IPS-11a (cell line): ENCODE measurements at regions not wholly inside any gene's neighbourhood (a gene's known extent, or its start where the extent isn't known, plus 50 kb on each side); places are given as distances from the start of the nearest gene placed in this dataset.

Source experiments
- H3K4me3 ChIP-seq: one replicate; pipeline ENCODE4 v1.5.1; 2013; ENCODE audit warnings: low read depth, low read length, control low read depth

GRCh38 chr5:174282391-174282790, 236.9 kb downstream of the NSG2 start:
- H3K4me3 ChIP-seq, result no peak overlapping the region

- H3K4me3 ChIP-seq, result no peak overlapping the region
These were observed 237.9 kb downstream of the NSG2 start for GRCh38 chr5:174283211-174284005.

GRCh38 chr5:174284873-174285272, 239.4 kb downstream of the NSG2 start:
- H3K4me3 ChIP-seq, result no peak overlapping the region

- no peak overlapping the region for H3K4me3 ChIP-seq
These were observed 242.3 kb downstream of the NSG2 start for GRCh38 chr5:174287761-174288160.

- H3K4me3 ChIP-seq, result no peak overlapping the region
These were observed 242.9 kb downstream of the NSG2 start for GRCh38 chr5:174288439-174288838.

GRCh38 chr5:174291162-174291561, 245.7 kb downstream of the NSG2 start:
- H3K4me3 ChIP-seq, result no peak overlapping the region

- no peak overlapping the region for H3K4me3 ChIP-seq
These were observed 246.8 kb downstream of the NSG2 start for GRCh38 chr5:174292348-174292747.

- H3K4me3 ChIP-seq, result no peak overlapping the region
These were observed 247.5 kb downstream of the NSG2 start for GRCh38 chr5:174293006-174293405.

- H3K4me3 ChIP-seq, result no peak overlapping the region
These were observed 248.0 kb downstream of the NSG2 start for GRCh38 chr5:174293481-174293880.

GRCh38 chr5:174294891-174295620, 249.6 kb downstream of the NSG2 start:
- H3K4me3 ChIP-seq, result no peak overlapping the region

GRCh38 chr5:174295702-174296436, 250.4 kb downstream of the NSG2 start:
- no peak overlapping the region for H3K4me3 ChIP-seq

- no peak overlapping the region for H3K4me3 ChIP-seq
These were observed 254.8 kb downstream of the NSG2 start for GRCh38 chr5:174300118-174300940.

- H3K4me3 ChIP-seq, result no peak overlapping the region
These were observed 255.6 kb downstream of the NSG2 start for GRCh38 chr5:174300941-174301761.

- H3K4me3 ChIP-seq, result no peak overlapping the region
These were observed 256.5 kb downstream of the NSG2 start for GRCh38 chr5:174301848-174302625.

- no peak overlapping the region for H3K4me3 ChIP-seq
These were observed 257.5 kb downstream of the NSG2 start for GRCh38 chr5:174303035-174303434.

- H3K4me3 ChIP-seq, result no peak overlapping the region
These were observed 258.0 kb downstream of the NSG2 start for GRCh38 chr5:174303437-174304045.

GRCh38 chr5:174305241-174305681, 259.8 kb downstream of the NSG2 start:
- no peak overlapping the region for H3K4me3 ChIP-seq

- no peak overlapping the region for H3K4me3 ChIP-seq
These were observed 261.0 kb downstream of the NSG2 start for GRCh38 chr5:174306345-174307030.
